H1 (cell line): ENCODE measurements at regions not wholly inside any gene's neighbourhood (a gene's known extent, or its start where the extent isn't known, plus 50 kb on each side); places are given as distances from the start of the nearest gene placed in this dataset.

Experiments used
- CTCF ChIA-PET: fragments of 300-600 bp; sonication (Branson Sonifier 250); formaldehyde crosslinking; loops from one replicate; lab custom pipeline; 2021; ENCODE audit not compliant: partially characterized antibody; lab: Charles Lee
- POLR2A ChIA-PET: fragments of 300-600 bp; sonication (Branson Sonifier 250); formaldehyde crosslinking; loops from one replicate; lab custom pipeline; 2021; ENCODE audit warnings: inconsistent platforms; ENCODE audit not compliant: partially characterized antibody; lab: Charles Lee
- DNase-seq, 2 experiments: peaks; one replicate each; pipeline versions ENCODE4 v3.0.0 to v3.0.0-alpha.2; 2010 to 2022; ENCODE audit warnings: low spot score in 2 of 2, low read depth in 1 of 2, mixed read lengths in 1 of 2
- FAIRE-seq: peaks from 2 replicates; lab custom pipeline; 2011; peaks lifted over from hg19 to GRCh38; lab: Jason Lieb, UNC
- H2AFZ ChIP-seq: 2 replicates; pipeline ENCODE4 v1.8.1; 2012; ENCODE audit warnings: low read length, inconsistent platforms
- H2AK5ac ChIP-seq: 2 replicates; pipeline ENCODE4 v1.6.1; 2013; ENCODE audit warnings: low read depth, low read length
- H2BK120ac ChIP-seq: replicated peaks from 2 replicates; pipeline ENCODE3; 2013; ENCODE audit warnings: low read depth, low read length, inconsistent platforms
- H2BK12ac ChIP-seq: 2 replicates; pipeline ENCODE4 v1.6.1; 2013; ENCODE audit warnings: low read depth, low read length
- H2BK15ac ChIP-seq: 2 replicates; pipeline ENCODE4 v1.6.1; 2013; ENCODE audit warnings: low read length
- H2BK20ac ChIP-seq: 2 replicates; pipeline ENCODE4 v1.6.1; 2013; ENCODE audit warnings: low read length
- H2BK5ac ChIP-seq: 2 replicates; pipeline ENCODE4 v1.6.1; 2013; ENCODE audit warnings: low read depth, low read length
- H3K14ac ChIP-seq: 2 replicates; pipeline ENCODE4 v1.6.1; 2013; ENCODE audit warnings: inconsistent platforms; ENCODE audit not compliant: insufficient read length
- H3K18ac ChIP-seq: 2 replicates; pipeline ENCODE4 v1.6.1; 2013; ENCODE audit warnings: low read length; ENCODE audit errors: extremely low read depth
- H3K23ac ChIP-seq: 2 replicates; pipeline ENCODE4 v1.6.1; 2013; ENCODE audit warnings: inconsistent platforms; ENCODE audit not compliant: insufficient read length
- H3K23me2 ChIP-seq: 2 replicates; pipeline ENCODE4 v1.6.1; 2013; ENCODE audit warnings: low read depth, low read length
- H3K27ac ChIP-seq: 2 replicates; pipeline ENCODE4 v1.6.1; 2011; ENCODE audit warnings: low read depth, low read length, inconsistent platforms
- H3K27me3 ChIP-seq, 4 experiments: replicated peaks in 1 of 4; 1 replicate in 1 of 4; 2 replicates in 3 of 4; pipeline versions ENCODE4 v1.6.1 to v1.8.1; 2011 to 2013; ENCODE audit warnings: low read length in 3 of 4, mild to moderate bottlenecking in 3 of 4, inconsistent platforms in 2 of 4, mixed read lengths in 2 of 4, moderate library complexity in 1 of 4; ENCODE audit not compliant: control insufficient read depth in 3 of 4, insufficient read depth in 3 of 4; ENCODE audit errors: extremely low read depth in 1 of 4
- H3K36me3 ChIP-seq, 4 experiments: 2 replicates each; pipeline versions ENCODE4 v1.6.1 to v1.8.1; 2011 to 2013; ENCODE audit warnings: mild to moderate bottlenecking in 4 of 4, low read length in 3 of 4, moderate library complexity in 2 of 4, control low read depth in 1 of 4, inconsistent platforms in 1 of 4; ENCODE audit not compliant: insufficient read depth in 4 of 4, control insufficient read depth in 2 of 4
- H3K4ac ChIP-seq: replicated peaks from 2 replicates; pipeline ENCODE3; 2013; ENCODE audit warnings: low read length, low read depth, mixed read lengths, inconsistent platforms; ENCODE audit not compliant: insufficient read length
- H3K4me1 ChIP-seq, 4 experiments: replicated peaks in 1 of 4; 1 replicate in 1 of 4; 2 replicates in 3 of 4; pipeline versions ENCODE4 v1.6.1 to v1.8.1; 2011 to 2013; ENCODE audit warnings: low read length in 3 of 4, inconsistent platforms in 2 of 4, mixed read lengths in 1 of 4; ENCODE audit not compliant: insufficient read depth in 4 of 4, control insufficient read depth in 3 of 4
- H3K4me2 ChIP-seq, 2 experiments: 2 replicates each; pipeline versions ENCODE4 v1.6.1 to v1.8.1; 2011 to 2013; ENCODE audit warnings: low read depth in 2 of 2, low read length in 2 of 2, control low read depth in 1 of 2, inconsistent platforms in 1 of 2, mild to moderate bottlenecking in 1 of 2; ENCODE audit not compliant: insufficient read depth in 1 of 2
- H3K4me3 ChIP-seq, 4 experiments: fragments of 200-600, 300-600 bp in 1 of 4; sonication (generic), shearing (Covaris generic), sonication (Bioruptor Twin) in 1 of 4; 2 replicates each; pipeline versions ENCODE4 v1.5.1 to v1.8.1; 2011 to 2016; ENCODE audit warnings: low read length in 4 of 4, low read depth in 3 of 4, control low read depth in 2 of 4, inconsistent platforms in 2 of 4, mild to moderate bottlenecking in 2 of 4, mixed read lengths in 1 of 4, moderate library complexity in 1 of 4; ENCODE audit not compliant: insufficient read depth in 2 of 4; ENCODE audit errors: extremely low read depth in 1 of 4
- H3K56ac ChIP-seq: replicated peaks from 2 replicates; pipeline ENCODE3; 2013; ENCODE audit warnings: low read depth, mild to moderate bottlenecking, mixed read lengths, low read length, inconsistent platforms; ENCODE audit not compliant: insufficient read length
- H3K79me1 ChIP-seq: 2 replicates; pipeline ENCODE4 v1.6.1; 2013; ENCODE audit warnings: low read depth, low read length, control low read depth
- H3K79me2 ChIP-seq, 2 experiments: 2 replicates each; pipeline versions ENCODE4 v1.6.1 to v1.8.1; 2012 to 2013; ENCODE audit warnings: low read length in 2 of 2, mild to moderate bottlenecking in 2 of 2, inconsistent platforms in 1 of 2; ENCODE audit not compliant: insufficient read depth in 2 of 2, control insufficient read depth in 1 of 2
- H3K9ac ChIP-seq, 4 experiments: replicated peaks in 1 of 4; 1 replicate in 1 of 4; 2 replicates in 3 of 4; pipeline versions ENCODE4 v1.6.1 to v1.8.1; 2011 to 2013; ENCODE audit warnings: low read depth in 3 of 4, low read length in 3 of 4, control low read depth in 2 of 4, mild to moderate bottlenecking in 2 of 4, moderate library complexity in 2 of 4, inconsistent platforms in 1 of 4; ENCODE audit errors: extremely low read depth in 1 of 4
- H3K9me3 ChIP-seq, 2 experiments: 2 replicates each; pipeline versions ENCODE4 v1.6.1 to v1.8.1; 2012 to 2013; ENCODE audit warnings: mild to moderate bottlenecking in 2 of 2, moderate library complexity in 2 of 2, control low read depth in 1 of 2, inconsistent platforms in 1 of 2, low read depth in 1 of 2, low read length in 1 of 2, mixed read lengths in 1 of 2; ENCODE audit not compliant: insufficient read depth in 2 of 2
- H4K20me1 ChIP-seq, 2 experiments: replicated peaks in 1 of 2; 2 replicates each; pipeline versions ENCODE3 to v1.8.1; 2011 to 2013; ENCODE audit warnings: inconsistent platforms in 2 of 2, low read length in 2 of 2, mild to moderate bottlenecking in 1 of 2; ENCODE audit not compliant: insufficient read depth in 2 of 2, control insufficient read depth in 1 of 2
- H4K5ac ChIP-seq: 2 replicates; pipeline ENCODE4 v1.6.1; 2013; ENCODE audit warnings: low read length, low read depth, mixed read lengths, inconsistent platforms; ENCODE audit not compliant: insufficient read length
- H4K8ac ChIP-seq: 2 replicates; pipeline ENCODE4 v1.8.0; 2013; ENCODE audit warnings: mild to moderate bottlenecking, moderate library complexity, low read length, inconsistent platforms; ENCODE audit not compliant: insufficient read depth; ENCODE audit errors: extremely low read depth
- H4K91ac ChIP-seq: replicated peaks from 2 replicates; pipeline ENCODE3; 2013; ENCODE audit warnings: low read length, mixed read lengths, inconsistent platforms; ENCODE audit not compliant: insufficient read length
- BRCA1 ChIP-seq: IDR thresholded peaks from 2 replicates; pipeline ENCODE4 v1.6.1; 2012; ENCODE audit warnings: low read depth, low read length, improper control_type of control experiment
- CBX5 ChIP-seq: fragments of 300-800, 300-1000 bp; sonication (generic); IDR thresholded peaks from 2 replicates; pipeline ENCODE4 v1.7.1; 2016; ENCODE audit warnings: antibody characterized with exemption, low read length, low read depth
- CHD1 ChIP-seq: IDR thresholded peaks from 2 replicates; pipeline ENCODE4 v1.6.1; 2012; ENCODE audit warnings: low read depth, low read length, improper control_type of control experiment
- CREB1 ChIP-seq: IDR thresholded peaks from 2 replicates; pipeline ENCODE4 v1.6.1; 2012; ENCODE audit warnings: inconsistent platforms
- EGR1 ChIP-seq: IDR thresholded peaks from 2 replicates; pipeline ENCODE4 v1.6.1; 2011; ENCODE audit warnings: low read depth, low read length, borderline replicate concordance
- FOSL1 ChIP-seq: IDR thresholded peaks from 2 replicates; pipeline ENCODE4 v1.6.1; 2011; ENCODE audit warnings: mild to moderate bottlenecking, low read depth, low read length, moderate library complexity; ENCODE audit not compliant: insufficient read depth
- HDAC6 ChIP-seq: IDR thresholded peaks from one replicate; pipeline ENCODE4 v1.7.1; 2012; ENCODE audit warnings: low read depth, mild to moderate bottlenecking, inconsistent platforms, low read length, moderate library complexity
- JUN ChIP-seq: IDR thresholded peaks from 2 replicates; pipeline ENCODE4 v1.6.1; 2011; ENCODE audit warnings: low read depth, mild to moderate bottlenecking, improper control_type of control experiment, low read length
- MAX ChIP-seq: IDR thresholded peaks from 2 replicates; pipeline ENCODE4 v1.6.1; 2012; ENCODE audit warnings: inconsistent platforms
- RAD21 ChIP-seq, 2 experiments: IDR thresholded peaks in 1 of 2; conservative IDR thresholded peaks in 1 of 2; 2 replicates each; pipeline ENCODE4 v1.6.1; 2011; ENCODE audit warnings: low read depth in 2 of 2, low read length in 2 of 2, improper control_type of control experiment in 1 of 2, inconsistent platforms in 1 of 2, mild to moderate bottlenecking in 1 of 2, moderate library complexity in 1 of 2
- RFX5 ChIP-seq: IDR thresholded peaks from 2 replicates; pipeline ENCODE4 v1.6.1; 2011; ENCODE audit warnings: low read depth, low read length, improper control_type of control experiment, borderline replicate concordance
- SAP30 ChIP-seq: fragments of 300-600 bp; sonication (generic); IDR thresholded peaks from 2 replicates; pipeline ENCODE4 v1.7.1; 2012; ENCODE audit warnings: low read length, moderate library complexity, mild to moderate bottlenecking, inconsistent platforms; ENCODE audit not compliant: insufficient read depth, insufficient replicate concordance
- SP2 ChIP-seq: IDR thresholded peaks from 2 replicates; pipeline ENCODE4 v1.6.1; 2012; ENCODE audit warnings: mild to moderate bottlenecking, low read length, inconsistent platforms
- TAF7 ChIP-seq: optimal IDR thresholded peaks from 2 replicates; pipeline ENCODE3; 2011; ENCODE audit warnings: low read depth, mild to moderate bottlenecking, inconsistent platforms, low read length, moderate library complexity, borderline replicate concordance
- TCF12 ChIP-seq: IDR thresholded peaks from 2 replicates; pipeline ENCODE4 v1.6.1; 2011; ENCODE audit warnings: low read depth, mild to moderate bottlenecking, low read length
- TEAD4 ChIP-seq: IDR thresholded peaks from 2 replicates; pipeline ENCODE4 v1.6.1; 2012; ENCODE audit warnings: low read depth, low read length, inconsistent platforms, mixed read lengths
- WGBS, 2 experiments: shearing (Covaris generic) in 1 of 2; methylation state at CpG; one replicate each; pipeline versions ENCODE4 v1.1.6 to v1.1.7; 2013 to 2015; ENCODE audit warnings: low lambda C conversion rate in 2 of 2, mixed read lengths in 2 of 2, inconsistent platforms in 1 of 2, low coverage in 1 of 2, missing lambda C conversion rate in 1 of 2; ENCODE audit not compliant: insufficient replicate concordance in 2 of 2, insufficient coverage in 1 of 2, insufficient read length in 1 of 2; ENCODE audit errors: extremely low coverage in 1 of 2, missing lambda C conversion rate in 1 of 2; 5-methylcytosine and 5-hydroxymethylcytosine counted together

DNA sequence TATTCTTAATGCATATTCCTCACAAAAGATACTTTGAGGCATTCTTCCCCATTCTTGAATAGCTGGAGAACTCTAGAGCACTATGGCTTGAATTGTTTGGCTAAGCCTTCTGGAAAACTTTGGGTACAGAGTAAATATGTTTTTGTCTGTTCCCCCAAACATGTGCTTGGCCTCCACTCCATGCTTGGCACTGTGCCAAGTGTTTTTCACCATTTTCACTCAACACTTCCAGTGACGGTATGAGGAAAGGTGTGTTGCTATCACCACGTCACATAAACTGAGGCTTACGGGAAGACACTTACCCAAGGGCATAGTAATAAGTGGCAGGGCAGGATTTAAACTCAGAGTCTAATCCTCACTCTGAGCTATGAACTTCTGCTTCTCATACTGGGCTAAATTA lies 318.2 kb downstream of the WDR11 start:
- FAIRE-seq = no peak
- Histone ChIP-seq H3K4me3 (no peak overlapping the region), H3K79me1 (no peaks in the 10 kb centered on the region), H4K8ac (no peak overlapping the region), H2BK5ac (no peak overlapping the region), H3K79me2 (no peaks in the 10 kb centered on the region), H3K9me3 (no peaks in the 10 kb centered on the region), H3K18ac (no peak overlapping the region), H2BK20ac (no peak overlapping the region), H2BK120ac (no peak overlapping the region), H3K27me3 (no peaks in the 10 kb centered on the region), H2AK5ac (no peak overlapping the region), H4K5ac (no peak overlapping the region), H2BK15ac (no peak overlapping the region), H2BK12ac (no peak overlapping the region), H3K27ac (no peak overlapping the region), H3K56ac (no peak overlapping the region), H2AFZ (no peak overlapping the region), H3K9ac (no peak overlapping the region), H3K36me3 (no peaks in the 10 kb centered on the region), H3K14ac (no peak overlapping the region), H3K4me2 (no peak overlapping the region), H3K23me2 (no peaks in the 10 kb centered on the region; the same call in none of the 2 replicates), H3K23ac (no peak overlapping the region), H4K91ac (no peak overlapping the region), H4K20me1 (no peaks in the 10 kb centered on the region), H3K4ac (no peak overlapping the region), H3K4me1 (no peaks in the 10 kb centered on the region)
- ChIA-PET POLR2A (no interaction called here), CTCF (interaction anchor here (0.8 to 1.8 kb wide), 10 partner anchors 12 to 439 kb away, joined by 3 to 4 read pairs (median 3); no protein-coding TSS in a partner anchor)
- 95% methylated on average over 3 of the region's 3 CpGs; no CpG with 5 or more reads in 1 of the 2 experiments for WGBS, 2 experiments
- no peak for DNase-seq
- TF ChIP-seq MAX = no peak
- TF ChIP-seq HDAC6 = no peak
- no peak for TF ChIP-seq TAF7
- no peak for TF ChIP-seq CHD1
- no peak for TF ChIP-seq SAP30
- no peak for TF ChIP-seq EGR1
- TF ChIP-seq BRCA1 = no peak
- TF ChIP-seq SP2 = no peak
- no peak for TF ChIP-seq FOSL1
- no peak for TF ChIP-seq CREB1
- no peak for TF ChIP-seq TEAD4
- no peak for TF ChIP-seq JUN
- TF ChIP-seq TCF12 = no peak
- TF ChIP-seq RFX5 = no peak
- TF ChIP-seq CBX5 = no peak
- no peak for TF ChIP-seq RAD21 (IDR thresholded peaks at IDR 0.05 in 1 of 2, conservative IDR thresholded peaks at IDR 0.05 in 1 of 2; ENCODE audit: low read depth in 2 of 2, low read length in 2 of 2)
